Gastroesophageal sphincter (tissue), 3 donors: ENCODE measurements at regions not wholly inside any gene's neighbourhood (a gene's known extent, or its start where the extent isn't known, plus 50 kb on each side); places are given as distances from the start of the nearest gene placed in this dataset.

Source experiments
- EP300 ChIP-seq: sonication (generic); formaldehyde crosslinking; IDR thresholded peaks from one replicate; pipeline ENCODE4 v1.6.1; 2017; ENCODE audit warnings: antibody characterized with exemption, mild to moderate bottlenecking
- POLR2A ChIP-seq, 2 donors: fragments of 450-650 bp; IDR thresholded peaks; one replicate each; pipeline ENCODE4 v1.6.1; 2017; ENCODE audit warnings: antibody characterized with exemption in 2 of 2, mild to moderate bottlenecking in 2 of 2, moderate library complexity in 1 of 2
- POLR2AphosphoS5 ChIP-seq: sonication (generic); formaldehyde crosslinking; IDR thresholded peaks from one replicate; pipeline ENCODE4 v1.6.1; 2017; ENCODE audit warnings: antibody characterized with exemption
- TF ChIP-seq, protein P1 (sequence below), 4 experiments: fragments of 200-600 bp in 2 of 4; fragments of 450-650 bp in 2 of 4; sonication (generic) in 1 of 4; IDR thresholded peaks; one replicate each; pipeline ENCODE4 v1.5.1; 2017 to 2019; ENCODE audit warnings: antibody characterized with exemption in 4 of 4, mild to moderate bottlenecking in 2 of 4, moderate library complexity in 2 of 4

DNA sequence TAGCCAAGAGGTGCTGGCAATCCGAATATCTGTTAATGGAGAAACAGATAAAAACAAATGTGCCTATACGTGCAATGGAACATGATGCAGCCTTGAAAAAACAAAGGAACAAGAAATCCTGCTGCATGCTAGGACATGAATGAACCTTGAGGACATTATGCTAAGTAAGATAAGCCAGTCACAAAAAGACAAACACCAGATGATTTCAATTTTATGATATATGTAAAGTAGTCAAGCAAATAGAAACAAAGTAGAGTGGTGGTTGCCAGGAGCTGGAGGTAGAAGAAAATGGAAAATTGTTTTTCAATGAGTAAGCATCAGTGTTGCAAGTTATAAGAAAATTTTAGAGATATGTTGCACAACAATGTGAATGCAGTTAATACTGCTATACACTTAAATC, 409.7 kb upstream of the CDH8 start:
- TF ChIP-seq, protein P1, sequence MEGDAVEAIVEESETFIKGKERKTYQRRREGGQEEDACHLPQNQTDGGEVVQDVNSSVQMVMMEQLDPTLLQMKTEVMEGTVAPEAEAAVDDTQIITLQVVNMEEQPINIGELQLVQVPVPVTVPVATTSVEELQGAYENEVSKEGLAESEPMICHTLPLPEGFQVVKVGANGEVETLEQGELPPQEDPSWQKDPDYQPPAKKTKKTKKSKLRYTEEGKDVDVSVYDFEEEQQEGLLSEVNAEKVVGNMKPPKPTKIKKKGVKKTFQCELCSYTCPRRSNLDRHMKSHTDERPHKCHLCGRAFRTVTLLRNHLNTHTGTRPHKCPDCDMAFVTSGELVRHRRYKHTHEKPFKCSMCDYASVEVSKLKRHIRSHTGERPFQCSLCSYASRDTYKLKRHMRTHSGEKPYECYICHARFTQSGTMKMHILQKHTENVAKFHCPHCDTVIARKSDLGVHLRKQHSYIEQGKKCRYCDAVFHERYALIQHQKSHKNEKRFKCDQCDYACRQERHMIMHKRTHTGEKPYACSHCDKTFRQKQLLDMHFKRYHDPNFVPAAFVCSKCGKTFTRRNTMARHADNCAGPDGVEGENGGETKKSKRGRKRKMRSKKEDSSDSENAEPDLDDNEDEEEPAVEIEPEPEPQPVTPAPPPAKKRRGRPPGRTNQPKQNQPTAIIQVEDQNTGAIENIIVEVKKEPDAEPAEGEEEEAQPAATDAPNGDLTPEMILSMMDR (IDR thresholded peaks at IDR 0.05): no peak
- no peak for TF ChIP-seq POLR2A (IDR thresholded peaks at IDR 0.05)
- TF ChIP-seq POLR2AphosphoS5: no peak
- no peak for TF ChIP-seq EP300
